PFSK-1 (cell line): ENCODE measurements at regions not wholly inside any gene's neighbourhood (a gene's known extent, or its start where the extent isn't known, plus 50 kb on each side); places are given as distances from the start of the nearest gene placed in this dataset.

Experiments
- FOXP2 ChIP-seq: optimal IDR thresholded peaks from 2 replicates; pipeline ENCODE3; 2011; ENCODE audit warnings: borderline replicate concordance, control low read depth, inconsistent platforms; ENCODE audit not compliant: insufficient read depth; ENCODE audit errors: extremely low read length, extremely low read depth
- POLR2AphosphoS5 ChIP-seq: IDR thresholded peaks from 2 replicates; pipeline ENCODE4 v1.6.1; 2012; ENCODE audit warnings: low read depth, mild to moderate bottlenecking, control low read depth, low read length, moderate library complexity
- SIN3A ChIP-seq: IDR thresholded peaks from 2 replicates; pipeline ENCODE4 v1.6.1; 2012; ENCODE audit warnings: mild to moderate bottlenecking, low read length, moderate library complexity, borderline replicate concordance; ENCODE audit not compliant: insufficient read depth
- TAF1 ChIP-seq: IDR thresholded peaks from 2 replicates; pipeline ENCODE4 v1.6.1; 2012; ENCODE audit warnings: low read length, control low read depth, borderline replicate concordance; ENCODE audit not compliant: insufficient read depth
- TF ChIP-seq, protein P1 (sequence below), 2 experiments: IDR thresholded peaks; 2 replicates each; pipeline versions ENCODE4 v1.6.1 to v1.8.0; 2011 to 2012; ENCODE audit warnings: low read depth in 2 of 2, low read length in 2 of 2, control low read depth in 1 of 2, inconsistent platforms in 1 of 2, mild to moderate bottlenecking in 1 of 2, moderate library complexity in 1 of 2; ENCODE audit not compliant: insufficient read depth in 1 of 2

DNA sequence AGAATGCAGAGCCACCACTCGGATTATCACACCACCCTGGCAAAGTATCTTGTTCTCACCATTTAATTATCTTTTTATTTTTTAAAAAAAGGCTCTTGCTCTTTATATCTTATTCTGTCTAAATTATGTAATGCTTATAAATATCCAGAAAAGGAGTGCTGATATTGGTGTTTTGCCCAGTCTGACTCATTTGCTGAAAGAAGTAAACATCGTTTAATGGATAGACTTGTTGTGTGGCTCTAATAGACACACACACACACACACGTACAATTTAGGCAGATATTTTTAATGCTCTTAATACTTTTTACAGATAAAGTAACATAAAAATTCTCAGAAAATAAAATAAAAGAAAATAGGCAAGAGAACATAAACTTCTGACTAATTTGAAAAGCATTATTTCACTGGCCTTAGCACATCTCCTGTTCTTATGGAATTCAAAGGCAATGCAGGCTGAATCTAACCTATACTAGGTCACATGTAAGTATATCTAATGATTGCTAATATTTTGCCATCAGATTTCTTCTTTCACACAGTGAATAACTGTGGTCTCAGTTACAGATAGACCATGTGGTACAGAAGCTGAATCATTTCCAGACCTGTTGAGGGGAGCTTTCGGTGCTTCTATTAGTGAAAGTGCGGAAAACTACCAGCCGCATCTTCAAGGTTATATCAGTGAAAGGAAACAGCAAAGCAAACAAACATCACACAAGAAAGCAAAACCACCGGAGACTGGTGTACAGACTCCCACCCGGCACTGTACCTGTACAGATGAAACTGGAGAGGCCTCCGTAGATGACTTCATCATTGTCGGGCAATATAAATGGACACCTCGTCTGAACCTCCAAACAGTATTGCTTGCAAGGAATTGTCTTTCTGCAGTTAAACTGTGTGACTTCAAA lies 642.1 kb upstream of the ARGLU1 start:
- TF ChIP-seq, protein P1, sequence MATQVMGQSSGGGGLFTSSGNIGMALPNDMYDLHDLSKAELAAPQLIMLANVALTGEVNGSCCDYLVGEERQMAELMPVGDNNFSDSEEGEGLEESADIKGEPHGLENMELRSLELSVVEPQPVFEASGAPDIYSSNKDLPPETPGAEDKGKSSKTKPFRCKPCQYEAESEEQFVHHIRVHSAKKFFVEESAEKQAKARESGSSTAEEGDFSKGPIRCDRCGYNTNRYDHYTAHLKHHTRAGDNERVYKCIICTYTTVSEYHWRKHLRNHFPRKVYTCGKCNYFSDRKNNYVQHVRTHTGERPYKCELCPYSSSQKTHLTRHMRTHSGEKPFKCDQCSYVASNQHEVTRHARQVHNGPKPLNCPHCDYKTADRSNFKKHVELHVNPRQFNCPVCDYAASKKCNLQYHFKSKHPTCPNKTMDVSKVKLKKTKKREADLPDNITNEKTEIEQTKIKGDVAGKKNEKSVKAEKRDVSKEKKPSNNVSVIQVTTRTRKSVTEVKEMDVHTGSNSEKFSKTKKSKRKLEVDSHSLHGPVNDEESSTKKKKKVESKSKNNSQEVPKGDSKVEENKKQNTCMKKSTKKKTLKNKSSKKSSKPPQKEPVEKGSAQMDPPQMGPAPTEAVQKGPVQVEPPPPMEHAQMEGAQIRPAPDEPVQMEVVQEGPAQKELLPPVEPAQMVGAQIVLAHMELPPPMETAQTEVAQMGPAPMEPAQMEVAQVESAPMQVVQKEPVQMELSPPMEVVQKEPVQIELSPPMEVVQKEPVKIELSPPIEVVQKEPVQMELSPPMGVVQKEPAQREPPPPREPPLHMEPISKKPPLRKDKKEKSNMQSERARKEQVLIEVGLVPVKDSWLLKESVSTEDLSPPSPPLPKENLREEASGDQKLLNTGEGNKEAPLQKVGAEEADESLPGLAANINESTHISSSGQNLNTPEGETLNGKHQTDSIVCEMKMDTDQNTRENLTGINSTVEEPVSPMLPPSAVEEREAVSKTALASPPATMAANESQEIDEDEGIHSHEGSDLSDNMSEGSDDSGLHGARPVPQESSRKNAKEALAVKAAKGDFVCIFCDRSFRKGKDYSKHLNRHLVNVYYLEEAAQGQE (IDR thresholded peaks at IDR 0.05; ENCODE audit: insufficient read depth in 1 of 2, low read depth in 2 of 2, low read length in 2 of 2) = no peak
- TF ChIP-seq POLR2AphosphoS5 = no peak
- TF ChIP-seq TAF1 = no peak
- no peak for TF ChIP-seq FOXP2
- no peak for TF ChIP-seq SIN3A
